SK-MEL-5 (cell line): ENCODE measurements at regions not wholly inside any gene's neighbourhood (a gene's known extent, or its start where the extent isn't known, plus 50 kb on each side); places are given as distances from the start of the nearest gene placed in this dataset.

Experiments used
- DNase-seq: peaks from one replicate; pipeline ENCODE4 v3.0.0-alpha.2; 2016; ENCODE audit warnings: low read depth, low spot score
- in situ Hi-C: cut with HindIII; loops from 2 replicates; pipeline ENCODE4 v1.10.0; 2016; ENCODE audit warnings: low sequenced_read_pairs, high pct_unique_total_duplicates, low pct_unique_long_range_greater_than_20kb

- in situ Hi-C loops, result no loop called here
- no peak for DNase-seq
These were observed 746.2 kb upstream of the POM121L12 start for GRCh38 chr7:52289247-52289646.

DNA sequence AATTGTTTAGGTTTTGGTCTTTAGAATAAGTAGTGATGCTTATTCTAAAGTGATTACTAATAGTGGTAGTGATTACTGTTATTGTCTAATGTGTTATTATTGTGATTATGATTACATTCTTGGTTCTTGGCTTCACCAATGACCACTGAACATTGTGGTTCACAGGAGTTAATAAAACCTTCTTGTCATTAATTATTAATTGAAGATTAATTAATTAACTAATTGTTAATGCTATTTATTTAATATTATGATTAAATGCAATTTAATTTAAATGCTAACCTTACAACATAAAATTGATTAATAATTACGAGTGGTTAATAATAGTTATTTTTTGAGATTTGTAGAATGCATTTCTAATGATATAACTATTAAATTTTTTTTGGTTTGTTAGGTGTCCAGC is 747.7 kb upstream of the POM121L12 start:
- DNase-seq, result no peak
- in situ Hi-C loops, result no loop called here

GRCh38 chr7:52285689-52286088 is 749.7 kb upstream of the POM121L12 start:
- in situ Hi-C loops, result no loop called here
- no peak for DNase-seq

DNA sequence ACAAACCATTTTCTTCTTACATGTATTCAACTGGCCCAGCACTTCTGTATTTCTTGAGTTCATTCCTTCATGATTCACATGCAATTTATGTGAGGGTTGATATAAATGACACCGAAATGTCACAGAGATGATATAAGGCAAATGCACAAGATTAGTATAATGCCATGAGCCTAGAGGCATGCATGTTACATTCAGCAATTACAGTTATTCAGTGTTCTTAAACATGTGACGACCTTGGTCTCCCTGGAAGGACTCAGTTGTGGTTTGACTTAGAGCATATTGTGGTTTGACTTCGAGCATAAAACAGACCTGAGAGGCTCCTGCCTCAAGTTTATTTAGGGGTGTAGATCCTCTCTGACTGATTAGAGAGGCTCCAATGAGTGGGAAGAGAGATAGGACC is 752.1 kb upstream of the POM121L12 start:
- no peak for DNase-seq
- in situ Hi-C loops, result no loop called here

GRCh38 chr7:52273685-52274610 is 761.5 kb upstream of the POM121L12 start:
- no peak for DNase-seq
- in situ Hi-C loops, result no loop called here

GRCh38 chr7:52271703-52272102 is 763.7 kb upstream of the POM121L12 start:
- DNase-seq, result no peak
- in situ Hi-C loops, result no loop called here

DNA sequence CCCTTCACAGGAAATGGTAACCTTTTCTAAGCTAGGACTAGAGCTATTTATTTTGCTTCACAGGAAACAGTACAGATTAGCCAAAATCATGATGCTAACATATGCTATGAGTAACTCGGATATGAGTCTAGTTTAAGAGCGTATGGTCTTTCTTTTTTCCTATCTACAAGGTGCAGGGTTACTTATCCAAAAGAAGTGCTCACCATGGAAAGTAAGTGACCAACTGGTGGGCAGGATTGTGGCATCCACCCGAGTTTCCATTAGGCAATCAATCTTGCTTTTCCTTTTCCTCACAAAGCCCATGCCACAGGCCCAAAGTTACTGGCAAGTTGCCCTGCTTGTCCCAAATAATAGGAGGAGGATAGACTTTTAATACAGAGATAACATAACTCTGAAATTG is 765.1 kb upstream of the POM121L12 start:
- no peak for DNase-seq
- in situ Hi-C loops, result no loop called here

GRCh38 chr7:52269669-52270068 is 765.8 kb upstream of the POM121L12 start:
- DNase-seq, result no peak
- in situ Hi-C loops, result no loop called here

- no peak for DNase-seq
- in situ Hi-C loops, result no loop called here
These were observed 774.4 kb upstream of the POM121L12 start for GRCh38 chr7:52261057-52261456.

- in situ Hi-C loops, result no loop called here
- peak; percentile 63 for DNase-seq
These were observed 775.3 kb upstream of the POM121L12 start for GRCh38 chr7:52260046-52260665.

DNA sequence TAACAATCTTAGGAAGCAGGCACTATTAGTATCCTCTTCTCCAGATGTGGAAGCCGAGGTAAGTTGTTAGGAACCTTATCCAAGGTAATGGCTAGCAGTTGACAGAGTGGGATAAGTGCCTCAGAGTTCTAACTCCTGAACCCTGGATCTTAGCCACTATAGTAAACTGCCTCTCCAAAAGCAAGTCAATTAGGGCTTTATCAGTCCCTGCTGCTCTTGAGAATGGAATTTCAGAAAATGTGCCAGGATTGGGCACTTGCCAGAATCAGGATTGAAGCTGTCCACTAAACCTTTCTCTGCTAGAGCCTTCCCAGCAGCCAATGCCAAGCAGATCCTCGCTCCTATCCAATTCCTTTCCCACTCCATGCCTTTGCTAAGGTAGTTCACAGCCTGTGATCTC is 777.5 kb upstream of the POM121L12 start:
- in situ Hi-C loops, result no loop called here

DNA sequence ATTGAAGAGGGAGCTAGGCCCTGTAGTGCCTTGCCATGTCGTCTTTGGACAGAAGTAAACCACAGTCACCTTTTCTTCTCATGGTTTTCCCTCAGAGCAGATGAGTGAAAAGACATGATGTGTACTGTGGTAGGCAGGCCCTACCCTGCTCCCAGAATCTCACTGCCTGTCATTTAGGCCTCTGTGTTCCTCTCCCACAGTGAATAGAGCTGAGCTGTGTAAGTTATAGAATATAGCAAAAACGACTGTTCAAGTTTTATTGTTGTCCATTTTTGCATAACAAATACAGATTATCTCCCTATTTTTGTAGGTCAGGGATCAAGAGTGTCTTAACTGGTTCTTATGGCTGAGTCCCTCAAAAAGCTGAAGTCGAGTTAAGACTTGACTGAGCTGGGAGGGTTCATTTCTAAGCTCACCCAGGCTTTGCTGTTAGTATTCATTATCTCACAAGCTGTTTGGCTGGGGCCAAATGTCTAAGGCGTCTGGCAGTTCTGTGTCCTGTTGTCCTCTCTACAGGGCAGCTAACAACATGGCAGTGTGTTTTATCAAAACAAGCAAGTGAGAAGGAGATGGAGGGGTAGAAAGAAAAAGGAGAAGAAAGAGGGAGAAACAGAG is 780.9 kb upstream of the POM121L12 start:
- in situ Hi-C loops, result no loop called here
- no peak for DNase-seq

More for the DNA sequence above, 777.5 kb upstream of the POM121L12 start:
- no peak for DNase-seq

GRCh38 chr7:52253953-52254352 is 781.5 kb upstream of the POM121L12 start:
- in situ Hi-C loops, result no loop called here
- no peak for DNase-seq

DNA sequence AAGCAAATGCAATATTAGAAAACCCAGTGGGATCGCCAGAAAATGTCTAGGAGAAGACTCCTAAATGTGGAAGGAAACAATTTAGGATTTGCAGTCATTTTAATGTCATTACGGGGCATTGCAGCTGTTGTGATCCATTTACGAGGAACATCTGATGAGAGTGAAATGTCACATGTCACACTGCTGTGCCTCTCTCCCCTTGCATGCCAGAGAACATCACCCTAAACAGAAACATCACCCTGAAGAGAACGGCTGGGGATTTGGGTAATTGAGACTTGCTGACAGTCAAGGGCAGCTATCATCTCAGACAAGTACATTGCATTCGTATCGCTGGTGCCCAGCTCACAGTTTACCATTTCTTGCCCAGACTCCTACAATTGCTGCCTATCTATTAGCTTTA is 785.7 kb upstream of the POM121L12 start:
- no peak for DNase-seq
- in situ Hi-C loops, result no loop called here

DNA sequence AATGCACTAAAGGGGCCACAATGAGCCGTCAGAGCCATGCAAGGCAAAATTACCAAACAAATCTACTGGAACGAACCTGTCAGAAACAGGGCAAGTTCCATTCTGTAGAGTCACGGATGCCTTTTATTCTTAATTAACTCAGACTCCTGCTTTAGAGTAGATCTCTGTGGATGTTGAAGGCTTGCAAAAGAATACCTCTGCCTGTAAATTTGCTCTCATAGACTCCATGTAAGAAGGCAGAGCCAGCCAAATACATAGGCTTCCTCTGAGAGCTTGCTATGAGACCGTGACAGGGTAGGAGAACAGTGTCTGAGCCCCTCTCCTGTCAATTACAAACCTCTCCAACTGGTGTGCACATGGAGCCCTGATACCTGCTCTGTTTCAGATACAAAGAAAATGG is 787.9 kb upstream of the POM121L12 start:
- no peak for DNase-seq
- in situ Hi-C loops, result no loop called here

- no peak for DNase-seq
- in situ Hi-C loops, result no loop called here
These were observed 791.7 kb upstream of the POM121L12 start for GRCh38 chr7:52243685-52244084.

DNA sequence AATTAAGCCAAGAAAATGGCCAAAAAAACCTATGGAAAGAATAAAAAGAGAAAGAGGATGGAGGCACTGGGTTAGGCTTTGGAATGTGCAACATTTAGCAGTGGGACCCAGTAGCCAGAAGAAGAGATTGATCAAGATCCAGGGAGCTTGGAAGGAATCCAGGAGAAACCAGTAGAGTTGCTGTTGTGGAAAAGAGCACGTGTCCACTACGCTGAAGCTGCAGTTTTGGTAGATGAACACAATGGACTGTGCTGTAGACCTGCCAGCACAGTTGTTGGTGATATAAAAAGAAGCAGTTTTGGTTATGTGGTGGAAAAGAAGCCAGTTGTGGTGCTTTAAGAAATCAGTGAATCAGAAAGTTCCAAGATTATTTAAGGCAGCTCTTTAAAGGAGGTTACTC is 802.2 kb upstream of the POM121L12 start:
- DNase-seq, result no peak
- in situ Hi-C loops, result no loop called here

DNA sequence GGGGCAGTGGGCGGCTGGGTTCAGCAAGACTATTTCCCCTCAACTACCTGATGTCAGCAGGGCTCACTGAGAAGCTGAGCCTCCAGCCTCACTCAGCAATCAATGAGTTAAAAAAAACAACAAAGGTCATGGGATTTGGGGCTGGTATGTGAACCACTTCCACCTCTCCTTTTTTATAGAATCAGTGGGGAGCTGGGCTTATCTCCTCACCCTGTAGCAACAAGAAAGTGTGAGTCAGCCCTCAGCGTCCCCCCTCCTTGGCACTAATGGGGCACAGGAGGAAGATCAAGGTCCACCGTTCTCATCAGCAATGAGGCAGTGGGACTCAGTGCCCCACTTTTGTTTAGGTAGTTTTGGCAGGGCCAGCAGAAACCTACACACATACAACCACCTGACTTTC is 823.5 kb upstream of the POM121L12 start:
- no peak for DNase-seq
- in situ Hi-C loops, result no loop called here

DNA sequence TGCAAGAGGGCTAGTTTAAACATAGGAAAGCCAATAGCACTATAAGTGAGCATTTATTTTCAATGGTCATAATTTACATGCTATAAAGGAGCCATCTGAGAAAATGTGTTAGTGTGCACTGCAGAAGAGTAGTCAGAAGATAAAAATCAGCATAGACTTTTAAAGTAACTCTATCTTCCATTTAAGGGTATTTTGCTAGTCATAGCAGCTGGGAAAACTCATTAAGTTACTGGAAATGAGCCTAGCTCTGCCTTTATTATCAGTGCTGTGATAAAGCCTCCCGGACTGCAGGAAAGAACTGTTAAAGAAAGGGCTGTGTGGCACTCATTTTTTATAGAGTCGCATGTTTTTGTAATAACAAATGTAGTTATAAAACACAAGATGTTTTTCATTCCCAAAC is 825.8 kb upstream of the POM121L12 start:
- DNase-seq, result no peak
- in situ Hi-C loops, result no loop called here
